ENCODE measurements at regions not wholly inside any gene's neighbourhood (a gene's known extent, or its start where the extent isn't known, plus 50 kb on each side); places are given as distances from the start of the nearest gene placed in this dataset.

GRCh38 chr1:239302696-239303095 is 83.7 kb upstream of the CHRM3 start:
- intact Hi-C loops (cut with micrococcal nuclease; ENCODE audit: unreplicated experiment) (no loop called here), in situ Hi-C loops (cut with HindIII; ENCODE audit: extremely low pct_ligation_motif_present, low pct_unique_long_range_greater_than_20kb) (no loop called here)
- H3K4me1 ChIP-seq (ENCODE audit: insufficient read depth, low read length) = no peaks in the 10 kb centered on the region
- ChIA-PET POLR2A (no interaction called here), CTCF (ENCODE audit: low intra/inter-chr PET ratio, low total read pairs) (no interaction called here)
- H3K27me3 ChIP-seq (ENCODE audit: control insufficient read depth in 1 of 2, insufficient read depth in 2 of 2, low read length in 2 of 2) = no peaks in the 10 kb centered on the region
- FAIRE-seq (no peak), ATAC-seq (no peak), DNase-seq (ENCODE audit: low spot score) (no peak)
- TF ChIP-seq, protein P1, sequence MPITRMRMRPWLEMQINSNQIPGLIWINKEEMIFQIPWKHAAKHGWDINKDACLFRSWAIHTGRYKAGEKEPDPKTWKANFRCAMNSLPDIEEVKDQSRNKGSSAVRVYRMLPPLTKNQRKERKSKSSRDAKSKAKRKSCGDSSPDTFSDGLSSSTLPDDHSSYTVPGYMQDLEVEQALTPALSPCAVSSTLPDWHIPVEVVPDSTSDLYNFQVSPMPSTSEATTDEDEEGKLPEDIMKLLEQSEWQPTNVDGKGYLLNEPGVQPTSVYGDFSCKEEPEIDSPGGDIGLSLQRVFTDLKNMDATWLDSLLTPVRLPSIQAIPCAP (CRISPR knock-in tag; IDR thresholded peaks at IDR 0.05; ENCODE audit: low read depth) = no peak
- TF ChIP-seq, protein P2, sequence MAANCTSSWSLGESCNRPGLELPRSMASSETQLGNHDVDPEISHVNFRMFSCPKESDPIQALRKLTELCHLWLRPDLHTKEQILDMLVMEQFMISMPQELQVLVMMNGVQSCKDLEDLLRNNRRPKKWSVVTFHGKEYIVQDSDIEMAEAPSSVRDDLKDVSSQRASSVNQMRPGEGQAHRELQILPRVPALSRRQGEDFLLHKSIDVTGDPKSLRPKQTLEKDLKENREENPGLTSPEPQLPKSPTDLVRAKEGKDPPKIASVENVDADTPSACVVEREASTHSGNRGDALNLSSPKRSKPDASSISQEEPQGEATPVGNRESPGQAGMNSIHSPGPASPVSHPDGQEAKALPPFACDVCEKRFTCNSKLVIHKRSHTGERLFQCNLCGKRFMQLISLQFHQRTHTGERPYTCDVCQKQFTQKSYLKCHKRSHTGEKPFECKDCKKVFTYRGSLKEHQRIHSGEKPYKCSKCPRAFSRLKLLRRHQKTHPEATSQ (CRISPR knock-in tag; IDR thresholded peaks at IDR 0.05; ENCODE audit: borderline replicate concordance) = no peak
- no peak for TF ChIP-seq ZNF768 (CRISPR knock-in tag; IDR thresholded peaks at IDR 0.05)
- no peak for TF ChIP-seq ZBTB8A (CRISPR knock-in tag; IDR thresholded peaks at IDR 0.05; ENCODE audit: borderline replicate concordance, low read depth)
- no peak for TF ChIP-seq ZNF264 (CRISPR knock-in tag; IDR thresholded peaks at IDR 0.05)
- no peak for TF ChIP-seq ZNF552 (CRISPR knock-in tag; IDR thresholded peaks at IDR 0.05; ENCODE audit: borderline replicate concordance)
- TF ChIP-seq, protein P3, sequence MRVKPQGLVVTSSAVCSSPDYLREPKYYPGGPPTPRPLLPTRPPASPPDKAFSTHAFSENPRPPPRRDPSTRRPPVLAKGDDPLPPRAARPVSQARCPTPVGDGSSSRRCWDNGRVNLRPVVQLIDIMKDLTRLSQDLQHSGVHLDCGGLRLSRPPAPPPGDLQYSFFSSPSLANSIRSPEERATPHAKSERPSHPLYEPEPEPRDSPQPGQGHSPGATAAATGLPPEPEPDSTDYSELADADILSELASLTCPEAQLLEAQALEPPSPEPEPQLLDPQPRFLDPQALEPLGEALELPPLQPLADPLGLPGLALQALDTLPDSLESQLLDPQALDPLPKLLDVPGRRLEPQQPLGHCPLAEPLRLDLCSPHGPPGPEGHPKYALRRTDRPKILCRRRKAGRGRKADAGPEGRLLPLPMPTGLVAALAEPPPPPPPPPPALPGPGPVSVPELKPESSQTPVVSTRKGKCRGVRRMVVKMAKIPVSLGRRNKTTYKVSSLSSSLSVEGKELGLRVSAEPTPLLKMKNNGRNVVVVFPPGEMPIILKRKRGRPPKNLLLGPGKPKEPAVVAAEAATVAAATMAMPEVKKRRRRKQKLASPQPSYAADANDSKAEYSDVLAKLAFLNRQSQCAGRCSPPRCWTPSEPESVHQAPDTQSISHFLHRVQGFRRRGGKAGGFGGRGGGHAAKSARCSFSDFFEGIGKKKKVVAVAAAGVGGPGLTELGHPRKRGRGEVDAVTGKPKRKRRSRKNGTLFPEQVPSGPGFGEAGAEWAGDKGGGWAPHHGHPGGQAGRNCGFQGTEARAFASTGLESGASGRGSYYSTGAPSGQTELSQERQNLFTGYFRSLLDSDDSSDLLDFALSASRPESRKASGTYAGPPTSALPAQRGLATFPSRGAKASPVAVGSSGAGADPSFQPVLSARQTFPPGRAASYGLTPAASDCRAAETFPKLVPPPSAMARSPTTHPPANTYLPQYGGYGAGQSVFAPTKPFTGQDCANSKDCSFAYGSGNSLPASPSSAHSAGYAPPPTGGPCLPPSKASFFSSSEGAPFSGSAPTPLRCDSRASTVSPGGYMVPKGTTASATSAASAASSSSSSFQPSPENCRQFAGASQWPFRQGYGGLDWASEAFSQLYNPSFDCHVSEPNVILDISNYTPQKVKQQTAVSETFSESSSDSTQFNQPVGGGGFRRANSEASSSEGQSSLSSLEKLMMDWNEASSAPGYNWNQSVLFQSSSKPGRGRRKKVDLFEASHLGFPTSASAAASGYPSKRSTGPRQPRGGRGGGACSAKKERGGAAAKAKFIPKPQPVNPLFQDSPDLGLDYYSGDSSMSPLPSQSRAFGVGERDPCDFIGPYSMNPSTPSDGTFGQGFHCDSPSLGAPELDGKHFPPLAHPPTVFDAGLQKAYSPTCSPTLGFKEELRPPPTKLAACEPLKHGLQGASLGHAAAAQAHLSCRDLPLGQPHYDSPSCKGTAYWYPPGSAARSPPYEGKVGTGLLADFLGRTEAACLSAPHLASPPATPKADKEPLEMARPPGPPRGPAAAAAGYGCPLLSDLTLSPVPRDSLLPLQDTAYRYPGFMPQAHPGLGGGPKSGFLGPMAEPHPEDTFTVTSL (CRISPR knock-in tag; IDR thresholded peaks at IDR 0.05; ENCODE audit: borderline replicate concordance) = no peak
- TF ChIP-seq KAT7 (CRISPR knock-in tag; IDR thresholded peaks at IDR 0.05; ENCODE audit: borderline replicate concordance) = no peak
- TF ChIP-seq ISL2 (CRISPR knock-in tag; IDR thresholded peaks at IDR 0.05) = no peak
- no peak for TF ChIP-seq DDIT3 (CRISPR knock-in tag; IDR thresholded peaks at IDR 0.05)
- TF ChIP-seq ZNF7 (CRISPR knock-in tag; IDR thresholded peaks at IDR 0.05) = no peak
- TF ChIP-seq, protein P4, sequence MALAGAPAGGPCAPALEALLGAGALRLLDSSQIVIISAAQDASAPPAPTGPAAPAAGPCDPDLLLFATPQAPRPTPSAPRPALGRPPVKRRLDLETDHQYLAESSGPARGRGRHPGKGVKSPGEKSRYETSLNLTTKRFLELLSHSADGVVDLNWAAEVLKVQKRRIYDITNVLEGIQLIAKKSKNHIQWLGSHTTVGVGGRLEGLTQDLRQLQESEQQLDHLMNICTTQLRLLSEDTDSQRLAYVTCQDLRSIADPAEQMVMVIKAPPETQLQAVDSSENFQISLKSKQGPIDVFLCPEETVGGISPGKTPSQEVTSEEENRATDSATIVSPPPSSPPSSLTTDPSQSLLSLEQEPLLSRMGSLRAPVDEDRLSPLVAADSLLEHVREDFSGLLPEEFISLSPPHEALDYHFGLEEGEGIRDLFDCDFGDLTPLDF (CRISPR knock-in tag; IDR thresholded peaks at IDR 0.05) = no peak
- TF ChIP-seq DMAP1 (CRISPR knock-in tag; IDR thresholded peaks at IDR 0.05) = no peak
- no peaks in the 10 kb centered on the region for H3K36me3 ChIP-seq (replicated peaks in 1 of 2; ENCODE audit: control insufficient read depth in 1 of 2, insufficient read depth in 2 of 2, low read length in 2 of 2)
- no peak overlapping the region for H2AFZ ChIP-seq (ENCODE audit: low read length)
- H3K27ac ChIP-seq (ENCODE audit: extremely low read length, insufficient read depth, low read length) = no peak overlapping the region
- peaks cover 69% of the 10 kb centered on the region for H3K9me3 ChIP-seq (ENCODE audit: low read length)
- H3K9ac ChIP-seq (ENCODE audit: insufficient read depth, low read depth, low read length) = no peak overlapping the region
- no peak overlapping the region for H3K4me3 ChIP-seq (replicated peaks in 1 of 3; ENCODE audit: insufficient read depth in 1 of 3, low read depth in 2 of 3, low read length in 3 of 3)
- no peaks in the 10 kb centered on the region for H3K79me2 ChIP-seq (ENCODE audit: insufficient read depth, low read length)
- BruUV-seq (replicated peaks) = no TSS peak
- no peak overlapping the region for H3K4me2 ChIP-seq (ENCODE audit: low read depth, low read length)
- WGBS (ENCODE audit: low lambda C conversion rate) = 10% methylated on average over 3 of the region's 3 CpGs
- H4K20me1 ChIP-seq (ENCODE audit: insufficient read depth, low read length) = no peaks in the 10 kb centered on the region
